ACHN (cell line): ENCODE measurements at regions not wholly inside any gene's neighbourhood (a gene's known extent, or its start where the extent isn't known, plus 50 kb on each side); places are given as distances from the start of the nearest gene placed in this dataset.
"Not testable (repeated sequence)": the region's sequence is repeated elsewhere in the genome, so short reads cannot be mapped to it uniquely, and the experiment has no call there.

ENCODE experiments used
- DNase-seq: peaks from one replicate; pipeline ENCODE4 v3.0.0-alpha.2; 2015
- in situ Hi-C: cut with HindIII; loops from 2 replicates; pipeline ENCODE4 v1.10.0; 2017; ENCODE audit warnings: low sequenced_read_pairs, low pct_ligation_motif_present, low pct_unique_long_range_greater_than_20kb

DNA sequence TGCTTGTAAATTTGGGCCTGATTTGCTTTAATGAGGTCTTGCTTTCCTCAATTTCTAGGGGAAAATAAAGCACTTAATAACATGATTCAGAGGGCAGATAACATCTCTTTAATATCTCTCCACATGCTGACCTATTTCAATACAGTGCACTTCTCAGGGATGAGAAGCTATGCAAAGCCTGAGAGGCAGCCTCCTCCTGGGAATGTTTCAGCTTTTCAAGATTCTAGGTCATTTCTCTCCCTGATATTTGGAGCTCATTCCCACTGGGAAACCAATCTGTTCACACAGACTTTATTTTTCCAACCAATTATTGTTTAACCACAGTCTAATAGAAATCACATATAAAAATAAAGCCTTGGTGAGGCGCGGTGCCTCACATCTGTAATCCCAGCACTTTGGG lies 67.0 kb upstream of the LSAMP start:
- in situ Hi-C loops = no loop called here
- no peak for DNase-seq

DNA sequence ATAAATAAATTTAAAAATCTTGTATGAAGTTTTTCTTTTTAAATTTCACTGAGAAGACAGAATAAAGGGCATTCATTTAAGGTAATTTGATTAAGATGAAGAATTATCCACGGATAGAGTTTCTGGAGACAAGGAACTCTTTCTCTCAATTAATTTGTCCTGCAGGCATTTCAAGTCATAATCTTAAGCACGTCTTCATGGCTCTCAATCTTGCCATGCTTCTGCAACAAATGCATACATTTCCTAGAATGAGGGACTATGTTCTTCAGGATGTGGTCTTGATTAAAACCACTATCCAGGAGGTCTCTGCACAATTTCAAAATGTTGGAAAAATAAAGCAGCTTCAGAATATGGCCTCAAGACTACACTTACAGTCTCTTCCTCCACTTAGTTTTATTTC lies 67.6 kb upstream of the LSAMP start:
- no peak for DNase-seq
- in situ Hi-C loops = no loop called here

DNA sequence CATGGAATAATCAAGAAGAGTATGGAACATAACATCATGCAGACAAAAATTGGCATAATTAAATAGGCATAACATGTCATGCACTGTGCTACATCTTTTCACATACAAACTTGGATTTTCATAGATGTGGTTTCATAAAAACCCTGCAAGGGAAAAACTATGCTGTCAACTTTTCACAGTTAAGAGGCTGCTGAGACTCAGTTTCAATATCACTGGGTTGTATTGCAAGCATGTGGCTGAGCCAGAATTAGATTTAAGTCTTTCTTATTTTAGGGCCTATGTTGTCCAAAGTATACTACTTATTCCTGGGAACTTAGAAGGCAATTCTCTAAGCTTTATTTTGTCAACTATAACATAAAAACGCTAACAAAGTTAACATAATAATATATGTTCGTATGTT lies 70.7 kb upstream of the LSAMP start:
- no peak for DNase-seq
- in situ Hi-C loops = no loop called here

DNA sequence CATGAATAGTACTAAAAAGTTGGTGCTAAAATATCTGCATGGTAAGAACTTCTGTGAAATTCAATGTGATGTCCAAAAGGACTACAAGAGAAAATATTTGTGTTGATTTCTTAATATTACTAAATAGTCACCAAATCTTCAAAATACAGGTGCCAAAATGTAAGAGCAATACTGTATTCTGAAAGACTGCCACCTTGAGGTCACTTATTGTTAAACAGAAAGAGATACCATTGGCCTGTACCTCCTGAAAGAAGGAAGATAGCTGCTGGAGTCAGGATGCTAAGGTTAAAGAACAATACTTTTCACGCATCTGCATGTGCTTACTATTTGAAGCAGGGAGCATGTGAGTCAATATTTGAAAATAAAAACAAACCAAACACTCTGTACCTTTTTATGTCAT lies 72.0 kb upstream of the LSAMP start:
- DNase-seq = peak; percentile 21
- in situ Hi-C loops = no loop called here

DNA sequence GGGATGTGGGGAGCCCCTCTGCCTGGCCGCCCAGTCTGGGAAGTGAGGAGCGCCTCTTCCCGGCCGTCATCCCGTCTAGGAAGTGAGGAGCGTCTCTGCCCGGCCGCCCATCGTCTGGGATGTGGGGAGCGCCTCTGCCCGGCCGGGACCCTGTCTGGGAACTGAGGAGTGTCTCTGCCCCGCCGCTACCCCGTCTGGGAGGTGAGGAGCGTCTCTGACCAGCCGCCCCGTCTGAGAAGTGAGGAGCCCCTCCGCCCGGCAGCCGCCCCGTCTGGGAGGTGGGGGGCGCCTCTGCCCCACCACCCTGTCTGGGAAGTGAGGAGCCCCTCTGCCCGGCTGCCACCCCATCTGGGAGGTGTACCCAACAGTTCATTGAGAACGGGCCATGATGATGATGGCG lies 73.8 kb upstream of the LSAMP start:
- DNase-seq, in situ Hi-C loops: not testable (repeated sequence)

DNA sequence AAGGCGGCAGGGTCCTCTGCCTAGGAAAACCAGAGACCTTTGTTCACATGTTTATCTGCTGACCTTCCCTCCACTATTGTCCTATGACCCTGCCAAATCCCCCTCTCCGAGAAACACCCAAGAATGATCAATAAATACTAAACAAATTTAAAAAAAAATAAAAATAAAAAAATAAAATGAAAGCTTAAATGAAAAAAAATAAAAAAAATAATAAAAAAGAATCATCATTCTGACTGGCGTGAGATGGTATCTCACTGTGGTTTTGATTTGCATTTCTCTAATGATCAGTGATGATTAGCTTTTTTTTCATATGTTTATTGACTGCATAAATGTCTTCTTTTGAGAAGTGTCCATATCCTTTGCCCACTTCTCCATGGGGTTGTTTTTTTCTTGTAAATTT lies 74.5 kb upstream of the LSAMP start:
- DNase-seq, in situ Hi-C loops: not testable (repeated sequence)

DNA sequence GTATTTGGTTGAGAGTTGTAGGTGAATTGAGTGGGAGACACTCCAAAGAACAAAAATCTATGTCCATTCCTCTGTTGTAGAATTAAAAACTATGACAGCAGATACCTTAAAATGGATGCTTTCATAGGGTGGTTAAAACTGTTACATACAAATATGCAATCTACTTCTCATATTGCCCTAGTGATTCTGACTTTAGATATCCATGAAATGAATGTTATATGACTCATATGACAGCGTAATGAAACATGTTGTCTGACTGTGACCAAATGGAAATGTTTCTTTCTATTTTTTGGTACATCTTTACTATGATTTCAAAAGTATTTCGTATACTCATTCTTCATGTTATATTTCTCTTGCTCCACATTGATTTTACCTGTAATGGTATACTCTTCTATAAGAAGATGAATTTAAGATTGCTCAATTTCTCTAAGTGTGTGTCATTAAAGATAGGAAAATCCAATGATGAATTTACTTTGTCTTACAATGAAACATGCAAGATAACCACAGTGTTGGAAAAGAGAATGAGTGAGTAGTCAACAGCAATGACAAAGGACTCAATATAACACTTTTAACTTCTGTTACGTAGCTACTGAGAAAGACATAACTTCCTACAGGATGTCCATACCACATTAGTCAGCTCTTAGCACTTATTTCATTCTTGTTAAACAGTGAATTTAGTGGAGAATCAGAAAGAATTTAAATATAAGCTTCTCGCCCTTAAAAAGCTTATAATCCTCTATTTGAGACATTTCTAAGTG lies 79.3 kb upstream of the LSAMP start:
- DNase-seq = no peak
- in situ Hi-C loops = no loop called here

DNA sequence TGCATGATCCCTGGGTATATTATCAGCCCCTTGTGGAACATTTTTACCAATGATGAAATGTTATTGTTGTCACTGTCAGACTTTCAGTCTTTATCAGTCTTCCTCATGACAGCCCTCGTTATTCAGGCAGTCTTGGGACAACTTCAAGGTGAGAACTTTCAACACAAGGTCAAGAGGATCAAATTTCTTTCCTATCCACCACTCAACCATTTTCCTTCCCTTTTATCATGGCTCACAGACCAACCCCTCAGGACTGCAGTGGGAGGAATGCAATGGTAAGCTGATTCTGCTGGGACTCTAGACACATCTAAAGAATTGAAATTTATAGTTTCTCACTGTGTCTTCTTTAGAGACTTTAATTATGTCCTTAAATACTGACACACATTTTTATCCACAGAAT lies 107.0 kb upstream of the LSAMP start:
- DNase-seq = no peak
- in situ Hi-C loops = no loop called here

DNA sequence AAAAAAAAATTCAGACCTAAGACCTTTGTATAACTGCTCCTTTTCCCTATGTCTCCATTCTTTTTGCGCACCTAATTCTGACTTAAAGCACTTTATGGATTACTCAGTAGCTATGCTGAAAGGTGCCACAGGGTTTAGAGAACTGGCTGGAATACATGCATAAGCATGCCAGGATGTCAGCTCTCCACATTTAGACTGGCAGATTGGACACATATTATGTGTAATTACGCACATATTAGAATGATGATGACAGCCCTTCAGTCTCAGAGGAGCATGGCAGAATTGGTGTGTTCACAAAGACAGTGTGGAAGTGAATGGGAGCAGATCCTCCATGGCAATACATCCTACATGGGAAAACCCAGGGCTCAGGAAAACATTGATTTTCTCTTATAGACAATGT lies 108.1 kb upstream of the LSAMP start:
- in situ Hi-C loops = no loop called here
- DNase-seq = no peak

DNA sequence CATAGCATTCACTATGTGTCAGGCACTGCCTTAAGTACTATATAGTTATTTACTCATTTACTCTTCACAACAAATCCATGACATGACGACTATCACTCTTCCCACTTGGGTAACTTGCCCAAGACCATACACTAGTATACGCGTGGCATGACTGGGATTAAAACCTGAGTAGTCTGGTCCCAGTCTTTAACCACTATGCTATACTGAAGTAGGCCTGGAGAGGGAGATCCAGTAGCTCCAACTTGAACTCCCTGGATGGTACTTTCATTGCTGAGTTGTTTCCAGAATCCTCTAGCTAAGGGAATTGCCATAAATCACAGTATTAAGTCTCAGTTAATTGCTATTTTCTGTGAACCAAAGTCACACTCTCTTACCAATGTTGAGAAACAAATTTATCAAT lies 116.2 kb upstream of the LSAMP start:
- in situ Hi-C loops = no loop called here
- no peak for DNase-seq

DNA sequence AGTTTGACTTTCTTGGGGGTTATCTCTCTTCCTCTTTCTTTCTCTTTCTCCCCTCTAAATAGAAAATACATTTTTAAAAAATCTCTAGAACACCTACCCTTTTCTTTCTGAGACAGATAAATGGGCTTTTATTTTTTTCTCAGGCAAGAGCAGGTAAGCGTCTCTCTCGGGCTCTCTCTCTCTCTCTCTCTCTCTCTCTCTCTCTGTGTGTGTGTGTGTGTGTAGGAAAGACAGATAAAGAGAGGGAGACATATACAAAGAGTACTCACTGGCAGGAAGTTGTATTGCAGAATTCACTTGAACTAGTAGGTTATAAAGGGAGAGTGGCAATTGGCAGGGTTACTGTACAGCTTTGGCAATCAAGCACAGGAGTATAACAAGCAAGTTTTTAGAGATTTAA lies 118.1 kb upstream of the LSAMP start:
- no peak for DNase-seq
- in situ Hi-C loops = no loop called here

DNA sequence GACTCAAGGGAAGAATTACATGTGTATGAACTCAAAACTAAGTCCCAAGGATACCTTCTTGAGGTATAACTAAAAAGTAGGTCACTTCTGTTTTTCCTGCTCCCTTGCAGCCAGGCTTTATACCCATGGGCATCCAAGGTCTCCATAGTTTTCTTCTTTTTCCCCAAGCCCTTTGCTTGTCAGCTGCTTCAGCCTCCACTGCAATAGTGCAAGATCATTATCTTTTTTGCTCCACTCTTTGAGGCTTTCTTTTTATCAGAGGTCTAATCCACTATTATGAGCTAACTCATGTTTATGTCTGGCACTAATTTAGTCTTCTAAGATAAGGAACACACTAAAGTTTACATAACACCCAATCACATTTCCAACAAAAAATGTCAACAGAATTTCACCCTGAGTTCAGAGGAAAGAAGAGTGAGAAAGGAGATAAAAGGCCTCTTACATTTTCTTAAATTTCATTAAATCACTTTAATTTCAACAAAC lies 121.2 kb upstream of the LSAMP start:
- in situ Hi-C loops = no loop called here

DNA sequence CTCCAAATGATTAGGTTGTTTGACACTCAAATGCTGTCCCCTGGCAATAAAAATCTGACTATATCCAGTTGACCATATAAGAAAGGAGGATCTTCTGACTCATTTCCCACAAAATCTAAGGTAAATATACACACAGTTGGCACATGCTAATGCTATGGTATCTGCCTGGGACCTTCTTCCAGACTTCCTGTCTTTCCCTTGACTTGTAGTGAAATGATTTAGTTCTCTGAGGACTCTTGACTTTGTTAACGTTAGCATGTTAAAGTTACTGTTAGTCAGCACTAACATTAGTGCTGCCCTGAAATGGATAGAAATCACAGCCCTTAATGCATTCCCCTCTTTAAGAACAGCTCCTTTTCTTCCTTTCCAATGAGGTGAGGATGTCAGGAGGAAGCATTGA lies 124.3 kb upstream of the LSAMP start:
- in situ Hi-C loops = no loop called here
- no peak for DNase-seq

More for the DNA sequence above, 121.2 kb upstream of the LSAMP start:
- DNase-seq = no peak

DNA sequence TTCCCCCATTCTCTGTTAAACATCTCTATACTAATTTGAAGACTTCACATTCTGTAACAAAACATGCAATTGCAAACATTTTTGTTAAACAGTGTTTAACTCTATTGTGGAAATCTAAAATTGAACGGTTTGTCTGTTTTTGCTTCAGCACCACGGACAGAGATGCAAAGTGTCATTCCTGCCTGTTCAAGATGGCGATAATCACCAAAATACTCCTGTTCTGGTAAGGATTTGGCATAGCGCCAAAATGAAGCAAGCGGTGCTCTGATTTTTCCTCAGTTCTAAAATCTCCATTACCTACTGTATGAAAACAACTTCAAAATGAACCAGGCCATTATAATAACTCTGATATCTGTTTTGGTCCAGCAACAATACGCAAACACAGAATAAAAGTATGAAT lies 129.7 kb upstream of the TUSC7 start:
- peak; percentile 16 for DNase-seq

DNA sequence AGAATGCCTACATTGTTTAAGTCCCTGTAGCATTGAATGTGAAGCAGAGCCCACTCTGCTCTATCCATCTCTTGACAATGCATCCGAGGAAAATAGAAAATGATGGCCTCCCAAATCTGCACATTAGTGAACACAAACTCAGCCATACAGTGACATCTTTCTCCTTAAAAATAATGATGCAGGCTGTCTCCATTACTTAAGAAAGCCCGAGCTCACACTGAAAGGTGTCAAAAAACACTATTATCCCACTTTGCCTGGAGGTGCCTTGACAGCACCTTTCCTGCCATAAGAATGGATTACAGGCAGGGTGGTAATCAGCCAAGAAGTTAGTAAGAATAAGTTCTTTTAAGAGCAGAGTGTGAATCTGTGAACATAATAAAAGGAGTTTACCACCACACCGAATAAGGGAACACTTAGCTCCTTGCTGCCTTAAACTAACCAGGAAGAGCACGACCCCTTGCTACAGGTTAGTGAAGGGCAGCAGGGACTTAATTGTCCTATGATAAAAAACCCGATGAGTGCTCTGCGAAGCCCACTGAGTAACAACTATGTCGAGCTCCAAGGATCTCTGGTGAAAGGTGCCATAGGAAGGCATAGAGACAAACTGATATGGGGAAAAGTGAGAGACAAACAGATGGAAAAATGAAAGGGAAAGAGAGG lies 123.2 kb upstream of the TUSC7 start:
- DNase-seq = no peak
- in situ Hi-C loops = no loop called here

More for the DNA sequence above, 129.7 kb upstream of the TUSC7 start:
- in situ Hi-C loops = no loop called here

DNA sequence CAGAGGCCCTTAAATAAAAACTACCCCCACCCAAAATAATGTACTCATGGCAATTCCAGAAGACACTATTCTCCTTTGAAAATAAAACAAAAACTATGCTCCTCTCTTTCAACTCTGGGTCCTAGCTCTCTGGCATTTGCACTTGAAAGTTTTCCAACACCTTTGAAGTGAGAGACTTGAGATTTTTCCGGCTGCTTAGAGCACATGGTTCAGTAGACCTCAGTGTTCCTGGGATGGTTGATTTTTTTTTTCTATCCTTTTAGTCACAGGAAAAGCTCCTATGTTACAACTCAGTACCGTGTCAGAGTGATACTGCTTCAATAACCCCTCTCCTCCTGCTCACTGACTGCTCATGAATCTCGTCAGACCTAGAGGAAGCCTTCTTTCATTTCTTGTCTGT lies 118.3 kb upstream of the TUSC7 start:
- in situ Hi-C loops = no loop called here
- no peak for DNase-seq

DNA sequence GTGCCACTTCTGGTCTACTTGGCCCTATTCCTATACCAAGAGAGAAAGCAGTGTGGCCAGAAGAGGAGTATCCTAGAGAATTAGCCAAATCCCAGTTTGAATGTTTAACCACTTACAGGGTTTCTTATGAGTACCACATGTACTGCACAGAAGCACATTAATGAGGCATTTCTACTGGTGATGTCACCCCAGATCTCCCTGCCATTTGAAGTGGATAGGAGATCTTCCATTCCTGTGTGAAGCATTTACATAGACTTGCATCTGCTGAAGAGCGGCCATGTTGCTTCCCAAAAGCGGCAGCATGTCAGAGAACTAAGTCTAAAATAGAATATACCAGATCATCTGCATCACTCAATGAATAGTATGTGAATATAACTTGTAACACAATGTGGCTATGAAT lies 108.4 kb upstream of the TUSC7 start:
- in situ Hi-C loops = no loop called here

DNA sequence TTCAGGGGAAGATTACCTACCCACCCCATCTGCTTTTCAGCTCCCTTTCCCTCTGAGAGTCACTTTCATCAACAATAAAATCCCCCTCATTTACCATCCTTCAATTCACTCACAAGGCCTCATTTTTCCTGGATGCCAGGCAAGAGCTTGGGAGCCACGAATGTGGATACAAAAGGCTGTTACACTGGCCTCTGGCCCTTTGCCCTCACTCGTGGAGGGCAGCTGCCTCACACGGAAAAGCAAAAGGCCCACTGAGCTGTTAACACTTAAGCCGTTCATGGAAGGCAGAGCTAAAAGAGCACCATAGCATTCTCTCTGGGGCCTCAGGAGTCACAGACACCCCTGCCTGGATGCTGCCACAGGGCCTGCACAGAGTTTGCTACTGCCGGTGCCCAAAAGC lies 102.4 kb upstream of the TUSC7 start:
- in situ Hi-C loops = no loop called here

More for the DNA sequence above, 108.4 kb upstream of the TUSC7 start:
- DNase-seq = no peak

DNA sequence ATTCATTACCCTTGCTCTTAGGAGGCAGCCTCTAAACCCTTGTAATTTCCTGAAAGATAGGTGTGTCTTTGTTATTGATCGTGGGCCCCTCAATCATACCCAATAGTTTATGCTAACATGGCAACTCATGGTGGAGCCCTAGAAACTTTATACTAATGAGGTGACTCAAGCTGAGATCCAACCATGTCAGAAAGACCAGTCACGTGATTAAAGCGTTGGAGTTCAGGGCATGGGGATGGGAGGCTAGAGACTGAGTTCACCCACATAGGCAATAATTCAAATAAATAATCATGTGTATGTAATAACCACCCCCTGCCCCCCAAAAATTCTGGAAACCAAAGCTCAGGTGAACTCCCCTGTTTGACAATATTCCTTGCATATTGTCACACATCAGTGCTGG lies 99.5 kb upstream of the TUSC7 start:
- no peak for DNase-seq
- in situ Hi-C loops = no loop called here

More for the DNA sequence above, 102.4 kb upstream of the TUSC7 start:
- no peak for DNase-seq

DNA sequence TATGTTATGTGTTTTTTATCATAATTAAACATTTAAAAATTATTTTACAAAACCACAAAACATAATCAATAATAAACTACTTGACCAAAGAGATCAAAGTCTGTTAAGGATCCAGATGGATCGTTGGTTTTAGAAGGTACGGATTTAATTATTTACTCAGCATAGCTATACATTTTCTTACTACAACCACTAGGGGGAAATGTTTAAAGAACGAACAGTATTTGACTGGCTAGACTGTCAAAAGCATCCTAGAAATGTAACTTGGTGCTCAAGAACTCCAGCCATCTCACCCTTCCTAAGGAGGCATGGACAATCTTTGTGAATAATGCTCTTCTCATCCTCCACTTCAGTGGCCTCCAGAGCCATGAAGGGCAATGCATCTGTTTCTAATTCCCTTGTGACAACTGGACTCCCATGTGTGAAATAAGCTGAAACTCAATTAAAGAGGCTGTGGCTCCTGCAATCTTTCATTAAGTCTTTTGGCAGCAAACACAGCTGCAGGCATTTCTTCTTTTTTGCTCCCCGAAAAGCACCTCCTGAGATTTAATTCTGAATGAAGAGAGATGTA lies 94.7 kb upstream of the TUSC7 start:
- in situ Hi-C loops = no loop called here
- peak; percentile 14 for DNase-seq
